ENCODE measurements at regions not wholly inside any gene's neighbourhood (a gene's known extent, or its start where the extent isn't known, plus 50 kb on each side); places are given as distances from the start of the nearest gene placed in this dataset.

GRCh38 chr21:37967036-37967435, 50.8 kb upstream of the KCNJ6 start:
- no peak for DNase-seq

- DNase-seq: no peak
These were observed 52.5 kb upstream of the KCNJ6 start for GRCh38 chr21:37968744-37969143.

- no peak for DNase-seq
These were observed 54.3 kb upstream of the KCNJ6 start for GRCh38 chr21:37970548-37970947.

- no peak for DNase-seq
These were observed 55.2 kb upstream of the KCNJ6 start for GRCh38 chr21:37971390-37971950.

GRCh38 chr21:37974081-37974480, 57.8 kb upstream of the KCNJ6 start:
- no peak for DNase-seq

GRCh38 chr21:37982496-37983318, 66.5 kb upstream of the KCNJ6 start:
- DNase-seq: no peak

GRCh38 chr21:37983336-37984095, 67.3 kb upstream of the KCNJ6 start:
- no peak for DNase-seq

- no peak for DNase-seq
These were observed 68.2 kb upstream of the KCNJ6 start for GRCh38 chr21:37984416-37984815.

- no peak for DNase-seq
These were observed 69.7 kb upstream of the KCNJ6 start for GRCh38 chr21:37986000-37986399.

- DNase-seq: no peak
These were observed 70.6 kb upstream of the KCNJ6 start for GRCh38 chr21:37986751-37987399.

- DNase-seq: no peak
These were observed 71.4 kb upstream of the KCNJ6 start for GRCh38 chr21:37987668-37988067.

- no peak for DNase-seq
These were observed 76.8 kb upstream of the KCNJ6 start for GRCh38 chr21:37993071-37993470.

GRCh38 chr21:37994211-37994610, 78.0 kb upstream of the KCNJ6 start:
- no peak for DNase-seq

GRCh38 chr21:38012672-38013071, 96.4 kb upstream of the KCNJ6 start:
- DNase-seq: peak in 1 of 51 donors; percentile 0

GRCh38 chr21:38013741-38014140, 97.5 kb upstream of the KCNJ6 start:
- no peak for DNase-seq

- DNase-seq: no peak
These were observed 98.0 kb upstream of the KCNJ6 start for GRCh38 chr21:38014298-38014697.

- no peak for DNase-seq
These were observed 111.7 kb upstream of the KCNJ6 start for GRCh38 chr21:38027901-38028498.

GRCh38 chr21:38032082-38032801, 116.0 kb upstream of the KCNJ6 start:
- DNase-seq: peak in 2 of 51 donors; percentile 1 to 2

- no peak for DNase-seq
These were observed 119.8 kb upstream of the KCNJ6 start for GRCh38 chr21:38036016-38036415.

GRCh38 chr21:38037416-38037815, 121.2 kb upstream of the KCNJ6 start:
- DNase-seq: no peak

- DNase-seq: no peak
These were observed 123.1 kb upstream of the KCNJ6 start for GRCh38 chr21:38039369-38039768.
